HFFc6 (cell line): ENCODE measurements at regions not wholly inside any gene's neighbourhood (a gene's known extent, or its start where the extent isn't known, plus 50 kb on each side); places are given as distances from the start of the nearest gene placed in this dataset.

ENCODE experiments used
- DNase-seq: peaks from one replicate; pipeline ENCODE4 v3.0.0-alpha.2; 2018
- H3K27ac Mint-ChIP-seq: 2 replicates; pipeline ENCODE4 v1.8.0; 2020; ENCODE audit warnings: mild to moderate bottlenecking, mixed read lengths
- H3K27me3 Mint-ChIP-seq: 2 replicates; pipeline ENCODE4 v1.8.0; 2021; ENCODE audit warnings: mild to moderate bottlenecking, moderate library complexity, mixed read lengths; ENCODE audit not compliant: insufficient read depth
- H3K36me3 Mint-ChIP-seq: 2 replicates; pipeline ENCODE4 v1.8.0; 2021; ENCODE audit warnings: low read depth, mixed read lengths
- H3K4me1 Mint-ChIP-seq: 2 replicates; pipeline ENCODE4 v1.8.0; 2020; ENCODE audit warnings: low read depth, mixed read lengths
- H3K4me3 Mint-ChIP-seq: 2 replicates; pipeline ENCODE4 v1.8.0; 2020; ENCODE audit warnings: mild to moderate bottlenecking, moderate library complexity, mixed read lengths
- H3K9me3 Mint-ChIP-seq: 2 replicates; pipeline ENCODE4 v1.8.0; 2020; ENCODE audit warnings: mild to moderate bottlenecking, mixed read lengths
- CTCF ChIP-seq: fragments of 200-600 bp; sonication (generic); IDR thresholded peaks from 2 replicates; pipeline ENCODE4 v1.5.0; 2021; ENCODE audit warnings: antibody characterized with exemption, mild to moderate bottlenecking

- no peaks in the 10 kb centered on the region for H3K4me1 Mint-ChIP-seq
- no peaks in the 10 kb centered on the region for H3K27me3 Mint-ChIP-seq
- H3K4me3 Mint-ChIP-seq, result no peak overlapping the region
- no peak overlapping the region for H3K27ac Mint-ChIP-seq
- no peak for TF ChIP-seq CTCF
- peaks cover 45% of the 10 kb centered on the region for H3K9me3 Mint-ChIP-seq
- DNase-seq, result no peak
- H3K36me3 Mint-ChIP-seq, result no peaks in the 10 kb centered on the region
Observed at GRCh38 chr13:107422421-107422820, 792.9 kb downstream of the LIG4 start.

DNA sequence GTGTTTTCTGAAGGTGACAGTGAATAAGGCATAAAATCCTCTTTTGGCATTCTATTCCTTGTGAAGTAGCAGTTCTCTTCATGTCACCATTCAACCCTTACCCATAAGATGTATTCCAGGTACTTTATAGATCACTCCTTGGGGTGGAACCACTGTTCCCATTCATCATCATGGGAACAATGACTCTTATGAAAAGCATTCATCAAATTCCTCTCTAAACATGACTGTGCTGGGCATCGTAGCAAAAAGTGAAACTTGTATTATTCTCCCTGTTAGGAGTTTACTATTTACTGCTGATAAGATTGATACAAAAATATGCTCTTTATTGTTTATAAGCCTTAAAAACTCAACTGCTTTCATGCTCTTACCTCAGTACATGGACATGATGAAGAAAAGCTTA is 793.4 kb downstream of the LIG4 start:
- H3K4me3 Mint-ChIP-seq, result no peak overlapping the region
- H3K27me3 Mint-ChIP-seq, result no peaks in the 10 kb centered on the region
- DNase-seq, result no peak
- peaks cover 50% of the 10 kb centered on the region for H3K9me3 Mint-ChIP-seq
- no peak overlapping the region for H3K27ac Mint-ChIP-seq
- 0 out of 2 replicates have a peak, but pooled peaks cover under 1% of the 10 kb centered on the region for H3K36me3 Mint-ChIP-seq
- no peaks in the 10 kb centered on the region for H3K4me1 Mint-ChIP-seq
- no peak for TF ChIP-seq CTCF

GRCh38 chr13:107421028-107421427 is 794.3 kb downstream of the LIG4 start:
- TF ChIP-seq CTCF, result no peak
- H3K36me3 Mint-ChIP-seq, result peaks cover 8% of the 10 kb centered on the region; the same call in 1 of the 2 replicates
- H3K4me3 Mint-ChIP-seq, result no peak overlapping the region
- H3K9me3 Mint-ChIP-seq, result peaks cover 59% of the 10 kb centered on the region
- DNase-seq, result no peak
- no peak overlapping the region for H3K27ac Mint-ChIP-seq
- no peaks in the 10 kb centered on the region for H3K4me1 Mint-ChIP-seq
- no peaks in the 10 kb centered on the region for H3K27me3 Mint-ChIP-seq

DNA sequence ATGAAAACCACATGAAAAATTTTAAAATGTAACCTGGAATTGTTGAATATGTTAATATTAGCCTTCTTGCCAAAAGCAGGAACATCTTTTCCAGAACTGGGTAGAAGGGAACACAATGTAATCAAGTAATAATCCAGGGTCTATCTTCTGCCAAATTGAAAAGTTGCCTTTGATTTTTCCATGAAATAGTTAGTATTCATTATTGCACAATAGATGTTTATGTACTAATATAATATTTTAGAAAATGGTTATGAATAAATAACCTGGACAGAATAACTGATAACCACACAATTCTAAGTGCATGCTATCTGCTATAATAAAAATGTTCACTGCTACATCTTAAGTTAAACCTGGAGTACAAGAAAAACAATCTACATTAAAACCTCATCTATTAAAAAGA is 802.3 kb downstream of the LIG4 start:
- H3K9me3 Mint-ChIP-seq, result peaks cover 38% of the 10 kb centered on the region
- no peak overlapping the region for H3K27ac Mint-ChIP-seq
- DNase-seq, result no peak
- no peak for TF ChIP-seq CTCF
- H3K4me1 Mint-ChIP-seq, result no peaks in the 10 kb centered on the region
- peaks cover 8% of the 10 kb centered on the region; the same call in 1 of the 2 replicates for H3K36me3 Mint-ChIP-seq
- no peak overlapping the region for H3K4me3 Mint-ChIP-seq
- H3K27me3 Mint-ChIP-seq, result no peaks in the 10 kb centered on the region

DNA sequence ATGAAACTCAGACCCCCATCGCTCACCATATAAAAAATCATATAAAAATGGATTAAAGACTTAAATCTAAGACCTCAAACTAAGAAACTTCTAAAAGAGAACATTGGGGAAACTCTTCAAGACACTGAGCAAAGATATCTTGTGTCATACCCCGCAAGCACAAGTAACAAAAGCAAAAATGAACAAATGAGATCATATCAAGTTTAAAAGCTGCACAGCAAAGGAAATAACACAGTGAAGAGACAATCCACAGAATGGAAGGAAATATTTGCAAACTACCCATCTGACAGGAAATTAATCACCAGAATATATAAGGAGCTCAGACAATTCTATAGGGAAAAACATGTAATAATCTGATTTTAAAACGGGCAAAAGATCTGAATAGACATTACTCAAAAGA is 808.3 kb downstream of the LIG4 start:
- TF ChIP-seq CTCF, result no peak
- no peaks in the 10 kb centered on the region for H3K27me3 Mint-ChIP-seq
- H3K4me1 Mint-ChIP-seq, result no peaks in the 10 kb centered on the region
- no peak for DNase-seq
- H3K4me3 Mint-ChIP-seq, result no peak overlapping the region
- peaks cover 48% of the 10 kb centered on the region for H3K9me3 Mint-ChIP-seq
- no peak overlapping the region for H3K27ac Mint-ChIP-seq
- H3K36me3 Mint-ChIP-seq, result no peaks in the 10 kb centered on the region
